GM12875 (cell line): ENCODE measurements at regions not wholly inside any gene's neighbourhood (a gene's known extent, or its start where the extent isn't known, plus 50 kb on each side); places are given as distances from the start of the nearest gene placed in this dataset.
A peak's percentile ranks its signal among the peaks of the same experiment; 100 is the strongest.

ENCODE experiments used
- H3K4me3 ChIP-seq: one replicate; pipeline ENCODE4 v1.5.1; 2011; ENCODE audit warnings: low read depth, low read length, control low read depth
- CTCF ChIP-seq: IDR thresholded peaks from 2 replicates; pipeline ENCODE4 v1.5.1; 2011; ENCODE audit warnings: low read depth, mild to moderate bottlenecking, control low read depth, inconsistent platforms, low read length, moderate library complexity, borderline replicate concordance; ENCODE audit not compliant: insufficient read depth

DNA sequence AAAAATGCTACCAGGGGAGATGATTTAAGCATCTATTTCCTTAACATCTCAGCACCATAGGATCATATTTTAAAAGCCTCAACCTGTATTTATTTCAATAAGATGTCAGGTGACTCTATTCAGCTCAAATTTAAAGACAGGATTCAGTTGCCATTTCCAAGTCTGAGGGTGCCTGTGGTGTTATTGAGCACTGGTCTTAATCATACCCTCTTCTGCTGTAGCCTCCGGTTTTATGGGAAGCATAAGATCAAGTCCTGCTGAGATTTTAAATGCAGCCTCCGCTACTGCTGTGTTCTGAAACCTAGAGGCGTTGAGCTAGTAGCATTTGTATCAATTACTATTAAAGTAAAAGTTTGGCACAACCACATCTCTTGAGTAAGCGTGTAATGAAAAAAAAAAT, 185.7 kb upstream of the NWD2 start:
- TF ChIP-seq CTCF: no peak
- no peak overlapping the region for H3K4me3 ChIP-seq

DNA sequence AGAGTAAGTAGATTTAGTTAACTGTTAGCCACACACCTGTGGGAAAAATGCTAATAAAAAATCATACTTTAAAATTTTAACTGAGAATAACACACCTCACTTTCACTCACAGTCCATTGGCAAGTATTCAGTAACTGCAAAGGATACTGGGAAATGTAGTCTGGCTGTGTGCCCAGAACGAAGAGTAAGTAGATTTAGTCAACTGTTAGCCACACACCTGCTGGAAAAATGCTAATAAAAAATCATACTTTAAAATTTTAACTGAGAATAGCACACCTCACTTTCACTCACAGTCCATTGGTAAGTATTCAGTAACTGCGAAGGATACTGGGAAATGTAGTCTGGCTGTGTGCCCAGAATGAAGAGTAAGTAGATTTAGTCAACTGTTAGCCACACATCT, 178.4 kb upstream of the NWD2 start:
- no peak overlapping the region for H3K4me3 ChIP-seq
- TF ChIP-seq CTCF: no peak

DNA sequence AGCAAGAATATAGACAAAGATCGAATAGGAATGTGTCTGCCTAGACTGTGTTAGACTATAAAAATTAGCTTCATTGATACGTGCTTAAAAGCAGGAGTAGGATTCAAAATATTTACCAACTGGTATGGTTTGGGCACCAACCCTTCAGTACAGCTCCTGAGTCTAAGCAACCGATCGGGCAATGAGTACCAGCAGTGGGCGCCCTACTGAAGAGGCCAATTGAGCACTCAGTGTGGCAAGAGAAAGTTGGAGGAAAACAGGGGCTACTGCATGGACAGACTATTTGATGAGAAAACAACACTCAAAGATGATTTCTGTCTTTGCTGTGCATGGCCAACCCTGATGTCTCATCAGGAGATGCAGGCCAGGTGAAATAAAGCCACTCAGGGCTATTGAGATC, 176.0 kb upstream of the NWD2 start:
- no peak overlapping the region for H3K4me3 ChIP-seq
- peak; percentile 32; the same call in 1 of the 2 replicates for TF ChIP-seq CTCF

DNA sequence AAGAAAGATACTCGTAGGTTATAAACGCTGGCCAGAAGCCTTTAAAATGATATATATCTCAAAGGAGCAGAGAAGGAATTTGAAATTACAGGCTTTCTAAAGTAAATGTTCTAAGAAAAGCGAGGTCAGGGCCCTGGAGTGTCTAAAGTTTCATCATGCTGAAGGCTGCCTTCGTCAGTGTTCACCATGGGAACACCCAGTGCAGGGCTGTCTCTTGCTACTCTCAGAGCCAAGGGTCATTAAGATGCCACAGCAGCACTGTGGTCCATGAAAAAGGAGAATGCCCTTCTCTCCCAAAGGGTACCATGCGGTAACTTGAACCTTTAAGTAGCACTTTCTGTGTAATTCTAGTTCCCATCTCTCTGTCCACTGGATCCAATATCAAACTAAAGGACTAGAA, 174.5 kb upstream of the NWD2 start:
- no peak for TF ChIP-seq CTCF
- no peak overlapping the region for H3K4me3 ChIP-seq

- no peak for TF ChIP-seq CTCF
- no peak overlapping the region for H3K4me3 ChIP-seq
Measured at GRCh38 chr4:37071576-37071975, 173.0 kb upstream of the NWD2 start.

DNA sequence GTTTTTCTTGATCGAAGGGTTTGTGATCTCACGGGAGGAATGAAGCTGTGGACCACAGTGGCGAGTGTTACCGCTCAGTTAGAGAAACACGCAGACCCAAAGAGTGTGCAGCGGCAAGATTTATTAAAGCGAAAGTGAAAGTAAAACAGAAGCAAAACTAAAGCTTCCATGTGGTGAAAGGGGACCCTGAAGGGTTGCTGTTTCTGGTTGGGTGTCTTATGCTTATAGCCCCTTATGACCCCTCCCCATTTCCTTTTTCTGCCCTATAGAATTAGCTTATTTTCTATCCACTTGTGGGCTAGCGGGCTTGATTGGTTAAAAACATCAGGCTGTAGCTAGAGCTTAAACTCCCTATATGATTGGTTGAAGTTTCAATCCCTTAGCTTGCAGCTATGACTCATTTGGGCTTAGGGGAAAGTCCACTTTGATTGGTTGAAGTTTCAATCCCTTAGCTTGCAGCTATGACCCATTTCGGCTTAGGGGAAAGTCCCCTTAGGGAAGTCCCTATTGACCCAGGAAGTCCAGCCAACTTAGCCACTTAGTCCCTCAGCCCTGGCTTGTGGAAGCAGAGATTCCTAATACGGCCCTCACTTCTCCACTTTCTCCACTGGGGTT, 171.2 kb upstream of the NWD2 start:
- no peak for TF ChIP-seq CTCF

DNA sequence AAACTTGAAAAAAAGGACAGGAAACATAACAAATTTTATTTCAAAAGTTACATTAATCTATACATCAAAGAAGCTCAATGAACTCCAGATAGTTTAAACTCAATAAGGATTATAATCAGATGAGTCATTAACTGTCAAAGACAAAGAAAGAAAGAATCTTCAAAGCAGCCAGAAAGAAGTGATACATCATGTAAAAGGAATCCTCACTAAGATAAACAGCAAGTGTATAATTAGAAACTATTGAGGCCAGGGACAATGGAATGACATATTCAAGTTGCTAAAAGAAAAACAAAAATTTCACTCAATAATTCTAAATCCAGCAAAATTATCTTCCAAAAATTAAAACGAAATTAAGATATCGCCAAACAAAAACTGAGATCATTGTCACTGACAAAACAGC, 161.6 kb upstream of the NWD2 start:
- no peak overlapping the region for H3K4me3 ChIP-seq
- TF ChIP-seq CTCF: no peak

More for the DNA sequence above, 171.2 kb upstream of the NWD2 start:
- H3K4me3 ChIP-seq: no peak overlapping the region
